ENCODE measurements at regions not wholly inside any gene's neighbourhood (a gene's known extent, or its start where the extent isn't known, plus 50 kb on each side); places are given as distances from the start of the nearest gene placed in this dataset.

DNA sequence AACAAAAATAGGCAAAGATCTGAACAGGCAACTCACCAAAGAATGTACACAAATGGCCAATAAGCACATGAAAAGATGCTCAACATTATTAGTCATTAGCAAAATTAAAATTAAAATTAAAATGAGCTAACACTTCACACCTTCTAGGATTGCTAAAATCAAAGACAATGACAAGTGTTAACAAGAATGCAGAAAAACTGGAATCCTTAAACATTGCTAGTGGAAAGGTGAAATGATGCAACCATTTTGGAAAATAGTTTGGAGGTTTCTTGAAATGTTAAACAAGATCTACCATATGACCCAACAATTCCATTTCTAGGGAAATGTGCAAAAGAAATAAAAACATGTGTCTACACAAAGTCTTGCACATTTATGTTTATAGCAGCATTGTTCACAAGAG, 75.5 kb upstream of the DST start:
- ATAC-seq (ENCODE audit: insufficient read depth, low FRiP score): no peak
- no peaks in the 10 kb centered on the region for H3K27me3 ChIP-seq (ENCODE audit: control insufficient read depth in 3 of 3, insufficient read depth in 3 of 3, low read length in 2 of 3)
- no peak for DNase-seq
- H3K4me1 ChIP-seq (ENCODE audit: control insufficient read depth in 5 of 5, insufficient read depth in 5 of 5, low read length in 5 of 5): peaks cover 0 to 25% (median 4%) of the 10 kb centered on the region in 5 donors
- H3K36me3 ChIP-seq (ENCODE audit: control insufficient read depth in 4 of 4, insufficient read depth in 4 of 4, low read length in 4 of 4): no peaks in the 10 kb centered on the region
- H3K4me3 ChIP-seq: no peak overlapping the region
- no peak overlapping the region for H3K27ac ChIP-seq (ENCODE audit: low read depth in 1 of 2, low read length in 1 of 2)
- H3K9me3 ChIP-seq (ENCODE audit: control insufficient read depth in 4 of 4, insufficient read depth in 3 of 4, low read length in 3 of 4): no peaks in the 10 kb centered on the region
- TF ChIP-seq, protein P1, sequence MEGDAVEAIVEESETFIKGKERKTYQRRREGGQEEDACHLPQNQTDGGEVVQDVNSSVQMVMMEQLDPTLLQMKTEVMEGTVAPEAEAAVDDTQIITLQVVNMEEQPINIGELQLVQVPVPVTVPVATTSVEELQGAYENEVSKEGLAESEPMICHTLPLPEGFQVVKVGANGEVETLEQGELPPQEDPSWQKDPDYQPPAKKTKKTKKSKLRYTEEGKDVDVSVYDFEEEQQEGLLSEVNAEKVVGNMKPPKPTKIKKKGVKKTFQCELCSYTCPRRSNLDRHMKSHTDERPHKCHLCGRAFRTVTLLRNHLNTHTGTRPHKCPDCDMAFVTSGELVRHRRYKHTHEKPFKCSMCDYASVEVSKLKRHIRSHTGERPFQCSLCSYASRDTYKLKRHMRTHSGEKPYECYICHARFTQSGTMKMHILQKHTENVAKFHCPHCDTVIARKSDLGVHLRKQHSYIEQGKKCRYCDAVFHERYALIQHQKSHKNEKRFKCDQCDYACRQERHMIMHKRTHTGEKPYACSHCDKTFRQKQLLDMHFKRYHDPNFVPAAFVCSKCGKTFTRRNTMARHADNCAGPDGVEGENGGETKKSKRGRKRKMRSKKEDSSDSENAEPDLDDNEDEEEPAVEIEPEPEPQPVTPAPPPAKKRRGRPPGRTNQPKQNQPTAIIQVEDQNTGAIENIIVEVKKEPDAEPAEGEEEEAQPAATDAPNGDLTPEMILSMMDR (IDR thresholded peaks at IDR 0.05; ENCODE audit: control extremely low read depth, extremely low read depth): no peak
- no peak overlapping the region for H3K9ac ChIP-seq (ENCODE audit: insufficient read depth in 1 of 2, low read length in 2 of 2)

DNA sequence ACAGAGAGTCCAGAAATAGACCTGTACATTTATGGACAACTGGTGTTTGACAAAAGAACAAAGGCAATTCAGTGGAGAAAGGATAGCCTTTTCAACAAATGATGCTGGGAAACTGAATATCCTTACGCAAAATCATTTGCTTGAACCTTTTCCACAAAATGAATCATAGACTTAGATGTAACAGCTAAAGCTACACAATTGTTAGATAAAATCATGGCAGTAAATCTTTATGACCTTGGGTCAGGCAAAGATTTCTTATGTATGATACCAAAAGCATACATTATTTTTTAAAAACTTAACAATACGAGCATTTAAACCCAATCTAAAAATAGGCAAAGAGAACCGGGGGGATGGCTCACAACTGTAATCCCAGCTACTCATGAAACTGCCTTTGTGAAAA, 73.5 kb upstream of the DST start:
- no peaks in the 10 kb centered on the region for H3K36me3 ChIP-seq (ENCODE audit: control insufficient read depth in 4 of 4, insufficient read depth in 4 of 4, low read length in 4 of 4)
- peaks cover 0 to 30% (median 4%) of the 10 kb centered on the region in 5 donors for H3K4me1 ChIP-seq (ENCODE audit: control insufficient read depth in 5 of 5, insufficient read depth in 5 of 5, low read length in 5 of 5)
- no peaks in the 10 kb centered on the region for H3K27me3 ChIP-seq (ENCODE audit: control insufficient read depth in 3 of 3, insufficient read depth in 3 of 3, low read length in 2 of 3)
- WGBS, 2 donors: 92 to 96% methylated on average over 3 of the region's 3 CpGs
- peak overlapping the region in 1 of 2 donors; percentile 83 for H3K27ac ChIP-seq (ENCODE audit: low read depth in 1 of 2, low read length in 1 of 2)
- H3K9ac ChIP-seq (ENCODE audit: insufficient read depth in 1 of 2, low read length in 2 of 2): no peak overlapping the region
- TF ChIP-seq, protein P1 (IDR thresholded peaks at IDR 0.05; ENCODE audit: control extremely low read depth, extremely low read depth): no peak
- no peak overlapping the region for H3K4me3 ChIP-seq
- DNase-seq (no peak), ATAC-seq (ENCODE audit: insufficient read depth, low FRiP score) (no peak)
- no peaks in the 10 kb centered on the region for H3K9me3 ChIP-seq (ENCODE audit: control insufficient read depth in 4 of 4, insufficient read depth in 3 of 4, low read length in 3 of 4)

DNA sequence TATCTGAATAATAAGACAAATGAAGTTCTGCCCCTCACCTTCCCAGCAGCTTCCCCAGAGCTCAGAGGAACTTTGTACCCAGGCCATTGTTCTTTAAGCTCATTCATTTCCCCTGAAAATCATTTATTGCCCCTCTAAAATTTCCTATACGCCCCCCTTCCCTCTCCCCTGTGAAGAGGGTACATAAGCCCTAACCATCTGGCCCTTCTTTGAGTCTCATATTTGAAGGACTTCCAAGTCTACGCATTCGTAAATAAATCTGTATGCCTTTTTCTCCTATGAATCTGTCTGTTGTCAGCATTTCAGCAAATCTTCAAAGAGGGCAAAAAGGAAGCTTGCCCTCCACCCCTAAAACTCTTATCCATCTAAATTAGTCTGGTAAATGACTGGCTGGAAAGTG, 73.1 kb upstream of the DST start:
- 89 to 91% methylated on average over 3 of the region's 3 CpGs for WGBS, 2 donors
- no peak for ATAC-seq (ENCODE audit: insufficient read depth, low FRiP score)
- H3K27ac ChIP-seq (ENCODE audit: low read depth in 1 of 2, low read length in 1 of 2): peak overlapping the region in 1 of 2 donors; percentile 83

More for the DNA sequence above, 73.1 kb upstream of the DST start:
- TF ChIP-seq, protein P1 (IDR thresholded peaks at IDR 0.05; ENCODE audit: control extremely low read depth, extremely low read depth): no peak
- no peak overlapping the region for H3K9ac ChIP-seq (ENCODE audit: insufficient read depth in 1 of 2, low read length in 2 of 2)
- H3K36me3 ChIP-seq (ENCODE audit: control insufficient read depth in 4 of 4, insufficient read depth in 4 of 4, low read length in 4 of 4): no peaks in the 10 kb centered on the region
- DNase-seq: no peak
- H3K4me3 ChIP-seq: no peak overlapping the region
- H3K27me3 ChIP-seq (ENCODE audit: control insufficient read depth in 3 of 3, insufficient read depth in 3 of 3, low read length in 2 of 3): no peaks in the 10 kb centered on the region
- peaks cover 0 to 30% (median 4%) of the 10 kb centered on the region in 5 donors for H3K4me1 ChIP-seq (ENCODE audit: control insufficient read depth in 5 of 5, insufficient read depth in 5 of 5, low read length in 5 of 5)
- H3K9me3 ChIP-seq (ENCODE audit: control insufficient read depth in 4 of 4, insufficient read depth in 3 of 4, low read length in 3 of 4): no peaks in the 10 kb centered on the region
